CD14-positive monocyte (primary cell): ENCODE measurements at regions not wholly inside any gene's neighbourhood (a gene's known extent, or its start where the extent isn't known, plus 50 kb on each side); places are given as distances from the start of the nearest gene placed in this dataset.

ENCODE experiments used
- DNase-seq, 3 donors: peaks; one replicate each; pipeline ENCODE4 v3.0.0-alpha.2; 2011 to 2022
- H2AFZ ChIP-seq: 2 replicates; pipeline ENCODE4 v1.6.0; 2012; ENCODE audit warnings: mild to moderate bottlenecking, low read depth, low read length, inconsistent platforms; ENCODE audit not compliant: insufficient read depth, poor library complexity, severe bottlenecking
- H3K27ac ChIP-seq, 2 donors: 1 replicate in 1 of 2; 2 replicates in 1 of 2; pipeline ENCODE4 v1.5.1; 2012 to 2013; ENCODE audit warnings: low read length in 2 of 2, control low read depth in 1 of 2, inconsistent platforms in 1 of 2, low read depth in 1 of 2, mild to moderate bottlenecking in 1 of 2
- H3K27me3 ChIP-seq, 2 donors: one replicate each; pipeline versions ENCODE4 v1.6.0 to v1.6.1; 2011 to 2013; ENCODE audit warnings: low read length in 2 of 2; ENCODE audit not compliant: control insufficient read depth in 2 of 2, insufficient read depth in 2 of 2
- H3K36me3 ChIP-seq, 2 donors: replicated peaks in 1 of 2; 1 replicate in 1 of 2; 2 replicates in 1 of 2; pipeline versions ENCODE4 v1.5.1 to v1.6.1; 2012 to 2013; ENCODE audit warnings: low read length in 2 of 2, control low read depth in 1 of 2, inconsistent platforms in 1 of 2, mild to moderate bottlenecking in 1 of 2; ENCODE audit not compliant: insufficient read depth in 2 of 2, control insufficient read depth in 1 of 2
- H3K4me1 ChIP-seq, 2 donors: 1 replicate in 1 of 2; 2 replicates in 1 of 2; pipeline versions ENCODE4 v1.5.1 to v1.6.1; 2012 to 2013; ENCODE audit warnings: low read length in 2 of 2, control low read depth in 1 of 2, inconsistent platforms in 1 of 2, mild to moderate bottlenecking in 1 of 2, moderate library complexity in 1 of 2; ENCODE audit not compliant: insufficient read depth in 2 of 2, control insufficient read depth in 1 of 2
- H3K4me2 ChIP-seq: replicated peaks from 2 replicates; pipeline ENCODE3; 2012; ENCODE audit warnings: low read length, moderate library complexity, mild to moderate bottlenecking; ENCODE audit not compliant: poor library complexity, severe bottlenecking; ENCODE audit errors: extremely low read depth
- H3K4me3 ChIP-seq, 3 experiments: fragments of 200-600 bp in 1 of 3; sonication (generic) in 1 of 3; replicated peaks in 1 of 3; 1 replicate in 2 of 3; 2 replicates in 1 of 3; pipeline ENCODE4 v1.5.1; 2011 to 2013; ENCODE audit warnings: low read length in 3 of 3, mild to moderate bottlenecking in 3 of 3, control low read depth in 2 of 3, low read depth in 2 of 3, inconsistent platforms in 1 of 3, moderate library complexity in 1 of 3
- H3K79me2 ChIP-seq: 2 replicates; pipeline ENCODE4 v1.6.0; 2012; ENCODE audit warnings: mild to moderate bottlenecking, control low read depth, inconsistent platforms, low read length, moderate library complexity; ENCODE audit not compliant: insufficient read depth
- H3K9ac ChIP-seq: 2 replicates; pipeline ENCODE4 v1.6.0; 2017; ENCODE audit warnings: low read length, mild to moderate bottlenecking; ENCODE audit not compliant: insufficient read depth, poor library complexity, severe bottlenecking
- H3K9me3 ChIP-seq, 2 donors: replicated peaks in 1 of 2; 1 replicate in 1 of 2; 2 replicates in 1 of 2; pipeline versions ENCODE4 v1.5.1 to v1.6.1; 2012 to 2013; ENCODE audit warnings: low read length in 2 of 2, control low read depth in 1 of 2; ENCODE audit not compliant: control insufficient read depth in 1 of 2, insufficient read depth in 1 of 2
- H4K20me1 ChIP-seq: 2 replicates; pipeline ENCODE4 v1.6.0; 2012; ENCODE audit warnings: mild to moderate bottlenecking, low read length, control low read depth, moderate library complexity; ENCODE audit not compliant: insufficient read depth
- H3K27ac Mint-ChIP-seq, 7 donors: one replicate each; pipeline ENCODE4 v1.8.0; 2020; ENCODE audit warnings: mild to moderate bottlenecking in 7 of 7, mixed read lengths in 7 of 7, moderate library complexity in 6 of 7, inconsistent platforms in 2 of 7
- H3K27me3 Mint-ChIP-seq, 3 donors: one replicate each; pipeline ENCODE4 v1.8.0; 2021 to 2022; ENCODE audit warnings: low read depth in 3 of 3, mild to moderate bottlenecking in 3 of 3, mixed read lengths in 3 of 3, moderate library complexity in 3 of 3, inconsistent platforms in 1 of 3
- H3K36me3 Mint-ChIP-seq, 2 donors: one replicate each; pipeline ENCODE4 v1.8.0; 2020; ENCODE audit warnings: mixed read lengths in 2 of 2, inconsistent platforms in 1 of 2, mild to moderate bottlenecking in 1 of 2
- H3K4me1 Mint-ChIP-seq: one replicate; pipeline ENCODE4 v1.8.0; 2020; ENCODE audit warnings: mild to moderate bottlenecking, mixed read lengths
- H3K4me3 Mint-ChIP-seq, 2 donors: one replicate each; pipeline ENCODE4 v1.8.0; 2020; ENCODE audit warnings: mild to moderate bottlenecking in 2 of 2, mixed read lengths in 2 of 2, moderate library complexity in 1 of 2
- H3K9me3 Mint-ChIP-seq, 7 donors: one replicate each; pipeline ENCODE4 v1.8.0; 2020 to 2022; ENCODE audit warnings: mixed read lengths in 7 of 7, mild to moderate bottlenecking in 6 of 7, moderate library complexity in 6 of 7, inconsistent platforms in 2 of 7
- CTCF ChIP-seq: fragments of 200-600 bp; IDR thresholded peaks from one replicate; pipeline ENCODE4 v1.8.0; 2022; ENCODE audit warnings: antibody characterized with exemption, mild to moderate bottlenecking
- WGBS: methylation state at CpG from one replicate; pipeline ENCODE4 v1.1.5; 2013; ENCODE audit warnings: missing lambda C conversion rate; ENCODE audit not compliant: insufficient coverage; 5-methylcytosine and 5-hydroxymethylcytosine counted together
- intact Hi-C, 2 donors: fragments of 100-400 bp; cut with micrococcal nuclease; formaldehyde crosslinking; loops; one replicate each; pipeline versions ENCODE4 v1.15.0 to v1.15.1; 2023

DNA sequence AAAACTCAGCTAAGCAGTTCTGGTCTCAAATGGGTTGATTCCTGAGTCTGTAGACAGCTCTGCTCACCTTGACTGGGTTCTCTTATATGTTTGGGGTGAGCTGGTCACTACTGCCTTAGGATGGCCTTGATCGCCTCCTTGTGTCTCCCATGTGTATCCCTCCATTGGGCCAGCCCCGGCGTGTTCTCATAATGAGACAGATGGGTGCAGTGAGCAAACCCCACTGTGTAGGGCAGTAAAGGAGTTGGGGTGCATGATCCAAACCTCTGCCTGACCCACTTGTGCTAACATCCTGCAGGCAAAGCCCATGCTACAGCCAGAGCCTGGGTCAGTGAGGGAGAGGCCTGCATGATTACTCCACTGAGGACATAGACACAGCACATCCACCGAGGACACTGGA is 657.6 kb downstream of the BRD1 start:
- H3K27me3 ChIP-seq: no peaks in the 10 kb centered on the region
- peaks cover 12 to 37% (median 31%) of the 10 kb centered on the region in 7 donors for H3K9me3 Mint-ChIP-seq
- H3K9ac ChIP-seq: no peak overlapping the region
- H3K79me2 ChIP-seq: no peaks in the 10 kb centered on the region
- H3K4me3 ChIP-seq: no peak overlapping the region
- intact Hi-C loops: no loop called here
- H3K27me3 Mint-ChIP-seq: peaks cover 0 to 4% (median 1%) of the 10 kb centered on the region in 3 donors
- H3K4me2 ChIP-seq: no peak overlapping the region
- no peak for DNase-seq
- H4K20me1 ChIP-seq: no peaks in the 10 kb centered on the region
- WGBS: 79% methylated on average over 4 of the region's 4 CpGs
- H3K36me3 Mint-ChIP-seq: no peaks in the 10 kb centered on the region
- H3K4me1 Mint-ChIP-seq: no peaks in the 10 kb centered on the region
- H3K9me3 ChIP-seq: peaks cover 20 to 45% of the 10 kb centered on the region in 2 donors
- no peaks in the 10 kb centered on the region for H3K4me1 ChIP-seq
- TF ChIP-seq CTCF: no peak
- H2AFZ ChIP-seq: no peak overlapping the region
- H3K4me3 Mint-ChIP-seq: no peak overlapping the region
- no peak overlapping the region for H3K27ac Mint-ChIP-seq
- no peak overlapping the region for H3K27ac ChIP-seq
- H3K36me3 ChIP-seq: no peaks in the 10 kb centered on the region

- Mint-ChIP-seq H3K27ac (peak overlapping the region in 1 of 7 donors; percentile 33), H3K4me1 (no peaks in the 10 kb centered on the region), H3K9me3 (peaks cover 12 to 38% (median 31%) of the 10 kb centered on the region in 7 donors), H3K27me3 (peaks cover 0 to 1% (median 0%) of the 10 kb centered on the region in 3 donors), H3K36me3 (no peaks in the 10 kb centered on the region), H3K4me3 (no peak overlapping the region)
- Histone ChIP-seq H3K36me3 (no peaks in the 10 kb centered on the region), H3K4me1 (no peaks in the 10 kb centered on the region), H3K9me3 (peaks cover 20 to 45% of the 10 kb centered on the region in 2 donors), H3K4me2 (no peak overlapping the region), H3K27me3 (no peaks in the 10 kb centered on the region), H3K4me3 (no peak overlapping the region), H3K9ac (no peak overlapping the region), H4K20me1 (no peaks in the 10 kb centered on the region), H2AFZ (no peak overlapping the region), H3K79me2 (no peaks in the 10 kb centered on the region), H3K27ac (no peak overlapping the region)
- intact Hi-C loops: no loop called here
- DNase-seq: no peak
- WGBS: 91% methylated on average over 14 of the region's 16 CpGs
- no peak for TF ChIP-seq CTCF
These were observed 658.5 kb downstream of the BRD1 start for GRCh38 chr22:49169074-49169744.
